DND-41 (cell line): ENCODE measurements at regions not wholly inside any gene's neighbourhood (a gene's known extent, or its start where the extent isn't known, plus 50 kb on each side); places are given as distances from the start of the nearest gene placed in this dataset.

Source experiments
- ATAC-seq: fragments of 200-7000 bp; cut with Tn5 transposase; 3 replicates; pipeline ENCODE4 v1.9.1; 2021; ENCODE audit warnings: low read depth; ENCODE audit not compliant: insufficient read depth
- DNase-seq: peaks from one replicate; pipeline ENCODE4 v3.0.0-alpha.2; 2020
- H2AFZ ChIP-seq: 2 replicates; pipeline ENCODE4 v1.6.0; 2012; ENCODE audit warnings: low read depth, low read length
- H3K27ac ChIP-seq: 2 replicates; pipeline ENCODE4 v1.5.1; 2012; ENCODE audit warnings: low read length, inconsistent platforms
- H3K27me3 ChIP-seq: fragments of 200-600 bp; sonication (generic); 2 replicates; pipeline ENCODE4 v1.6.0; 2012; ENCODE audit warnings: low read length, mild to moderate bottlenecking, inconsistent platforms; ENCODE audit not compliant: insufficient read depth, poor library complexity
- H3K36me3 ChIP-seq: 2 replicates; pipeline ENCODE4 v1.5.1; 2012; ENCODE audit warnings: low read length, inconsistent platforms; ENCODE audit not compliant: insufficient read depth
- H3K4me1 ChIP-seq: 2 replicates; pipeline ENCODE4 v1.5.1; 2012; ENCODE audit warnings: mild to moderate bottlenecking, low read length; ENCODE audit not compliant: insufficient read depth
- H3K4me2 ChIP-seq: 2 replicates; pipeline ENCODE4 v1.6.0; 2012; ENCODE audit warnings: mild to moderate bottlenecking, moderate library complexity, low read length, inconsistent platforms; ENCODE audit not compliant: insufficient read depth
- H3K4me3 ChIP-seq, 2 experiments: fragments of 200-600 bp in 1 of 2; shearing (Covaris generic) in 1 of 2; 2 replicates each; pipeline ENCODE4 v1.5.1; 2012 to 2016; ENCODE audit warnings: inconsistent platforms in 2 of 2, low read length in 2 of 2, mild to moderate bottlenecking in 2 of 2, low read depth in 1 of 2, moderate library complexity in 1 of 2
- H3K79me2 ChIP-seq: 2 replicates; pipeline ENCODE4 v1.6.0; 2012; ENCODE audit warnings: low read length, inconsistent platforms; ENCODE audit not compliant: insufficient read depth
- H3K9ac ChIP-seq: 2 replicates; pipeline ENCODE4 v1.6.0; 2012; ENCODE audit warnings: low read depth, mild to moderate bottlenecking, inconsistent platforms, low read length, moderate library complexity
- H3K9me3 ChIP-seq: 2 replicates; pipeline ENCODE4 v1.5.1; 2012; ENCODE audit warnings: low read length, moderate library complexity, mild to moderate bottlenecking, inconsistent platforms; ENCODE audit not compliant: insufficient read depth, severe bottlenecking
- H4K20me1 ChIP-seq: 2 replicates; pipeline ENCODE4 v1.6.0; 2012; ENCODE audit warnings: low read length; ENCODE audit not compliant: insufficient read depth
- EZH2 ChIP-seq: IDR thresholded peaks from 3 replicates; pipeline ENCODE4 v1.6.1; 2012; ENCODE audit warnings: borderline replicate concordance, low read depth, mild to moderate bottlenecking, moderate library complexity, low read length, inconsistent platforms; ENCODE audit not compliant: severe bottlenecking
- TF ChIP-seq, protein P1 (sequence below): IDR thresholded peaks from 2 replicates; pipeline ENCODE4 v1.5.1; 2012; ENCODE audit warnings: borderline replicate concordance, low read length, moderate library complexity, mild to moderate bottlenecking; ENCODE audit not compliant: poor library complexity, severe bottlenecking; ENCODE audit errors: extremely low read depth

DNA sequence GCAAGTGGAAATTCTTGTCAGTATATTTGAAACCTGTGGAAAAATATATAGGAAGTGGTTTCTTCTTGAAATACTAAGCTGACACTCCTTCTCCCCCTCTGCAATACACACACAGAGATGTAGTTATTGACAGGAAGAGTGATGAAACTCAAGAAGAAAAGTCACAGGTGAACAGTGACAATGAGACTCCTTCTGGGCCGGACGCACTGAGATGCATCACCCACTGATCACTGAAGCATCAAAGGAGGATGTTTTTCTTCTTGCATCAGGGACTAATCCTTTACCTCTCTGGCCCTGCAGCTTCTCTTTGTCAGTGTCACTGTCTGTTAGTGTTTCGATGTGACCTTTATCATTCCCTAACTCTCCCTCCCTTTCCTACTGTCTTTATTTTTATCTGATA, 1864.2 kb upstream of the C9orf72 start:
- Histone ChIP-seq H3K4me3 (no peak overlapping the region), H3K27ac (no peak overlapping the region), H3K9ac (no peak overlapping the region), H3K27me3 (no peaks in the 10 kb centered on the region), H3K79me2 (no peaks in the 10 kb centered on the region), H3K9me3 (no peaks in the 10 kb centered on the region), H3K36me3 (no peaks in the 10 kb centered on the region), H3K4me1 (no peaks in the 10 kb centered on the region), H4K20me1 (no peaks in the 10 kb centered on the region), H3K4me2 (no peak overlapping the region), H2AFZ (no peak overlapping the region)
- ATAC-seq: no peak
- no peak for TF ChIP-seq EZH2
- TF ChIP-seq, protein P1, sequence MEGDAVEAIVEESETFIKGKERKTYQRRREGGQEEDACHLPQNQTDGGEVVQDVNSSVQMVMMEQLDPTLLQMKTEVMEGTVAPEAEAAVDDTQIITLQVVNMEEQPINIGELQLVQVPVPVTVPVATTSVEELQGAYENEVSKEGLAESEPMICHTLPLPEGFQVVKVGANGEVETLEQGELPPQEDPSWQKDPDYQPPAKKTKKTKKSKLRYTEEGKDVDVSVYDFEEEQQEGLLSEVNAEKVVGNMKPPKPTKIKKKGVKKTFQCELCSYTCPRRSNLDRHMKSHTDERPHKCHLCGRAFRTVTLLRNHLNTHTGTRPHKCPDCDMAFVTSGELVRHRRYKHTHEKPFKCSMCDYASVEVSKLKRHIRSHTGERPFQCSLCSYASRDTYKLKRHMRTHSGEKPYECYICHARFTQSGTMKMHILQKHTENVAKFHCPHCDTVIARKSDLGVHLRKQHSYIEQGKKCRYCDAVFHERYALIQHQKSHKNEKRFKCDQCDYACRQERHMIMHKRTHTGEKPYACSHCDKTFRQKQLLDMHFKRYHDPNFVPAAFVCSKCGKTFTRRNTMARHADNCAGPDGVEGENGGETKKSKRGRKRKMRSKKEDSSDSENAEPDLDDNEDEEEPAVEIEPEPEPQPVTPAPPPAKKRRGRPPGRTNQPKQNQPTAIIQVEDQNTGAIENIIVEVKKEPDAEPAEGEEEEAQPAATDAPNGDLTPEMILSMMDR: no peak
- DNase-seq: no peak

DNA sequence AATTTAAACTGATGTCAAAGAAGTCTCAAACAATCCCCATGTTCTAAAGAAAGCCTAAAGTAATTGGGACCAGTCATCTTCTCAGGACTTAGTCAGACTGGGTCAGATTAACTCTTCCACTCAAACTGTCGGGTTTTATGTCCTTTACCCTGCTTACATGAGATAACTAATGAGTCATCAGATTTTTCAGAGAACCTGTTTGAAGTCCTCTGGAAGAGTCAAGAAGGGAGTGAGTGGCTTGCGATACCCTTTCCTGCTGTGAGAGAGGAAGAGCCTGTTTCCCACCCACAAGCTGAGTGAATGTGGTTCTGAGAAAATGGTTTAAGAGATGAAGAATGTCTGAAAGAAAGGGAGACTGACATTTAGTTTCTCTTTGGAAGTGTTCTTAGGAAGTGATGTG, 1866.7 kb upstream of the C9orf72 start:
- H3K4me1 ChIP-seq: no peaks in the 10 kb centered on the region
- no peaks in the 10 kb centered on the region for H3K79me2 ChIP-seq
- no peak for DNase-seq
- no peak overlapping the region for H3K4me3 ChIP-seq
- no peaks in the 10 kb centered on the region for H3K27me3 ChIP-seq
- H3K9ac ChIP-seq: no peak overlapping the region
- H3K9me3 ChIP-seq: no peaks in the 10 kb centered on the region
- H3K36me3 ChIP-seq: no peaks in the 10 kb centered on the region
- H3K4me2 ChIP-seq: no peak overlapping the region
- no peak for ATAC-seq
- no peak overlapping the region for H3K27ac ChIP-seq
- TF ChIP-seq, protein P1: no peak
- TF ChIP-seq EZH2: no peak
- H2AFZ ChIP-seq: no peak overlapping the region
- H4K20me1 ChIP-seq: no peaks in the 10 kb centered on the region

DNA sequence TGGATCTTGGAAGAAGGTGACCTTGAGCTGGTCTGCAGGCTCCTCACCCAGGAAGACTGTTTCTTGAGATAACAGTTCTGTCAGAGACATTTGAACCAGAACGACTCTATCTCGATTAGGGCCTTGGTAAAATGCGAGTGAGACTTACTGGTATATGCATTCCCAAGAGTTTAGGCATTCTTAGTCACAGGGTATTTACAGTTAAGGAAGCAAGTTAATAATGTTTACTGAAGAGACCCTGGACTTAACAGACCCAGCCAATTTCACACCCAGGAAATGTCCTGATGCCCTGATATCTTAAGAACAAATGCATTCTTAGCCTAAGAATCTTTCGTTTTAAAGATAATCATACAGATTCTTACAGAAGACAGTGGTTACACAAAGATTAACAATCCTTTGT, 1867.2 kb upstream of the C9orf72 start:
- no peak for DNase-seq
- no peak overlapping the region for H3K9ac ChIP-seq
- no peak for ATAC-seq
- no peaks in the 10 kb centered on the region for H3K27me3 ChIP-seq
- H3K36me3 ChIP-seq: no peaks in the 10 kb centered on the region
- no peaks in the 10 kb centered on the region for H4K20me1 ChIP-seq
- H3K27ac ChIP-seq: no peak overlapping the region
- TF ChIP-seq EZH2: no peak
- TF ChIP-seq, protein P1: no peak
- H3K4me1 ChIP-seq: no peaks in the 10 kb centered on the region
- H3K4me2 ChIP-seq: no peak overlapping the region
- no peaks in the 10 kb centered on the region for H3K9me3 ChIP-seq
- no peaks in the 10 kb centered on the region for H3K79me2 ChIP-seq
- no peak overlapping the region for H2AFZ ChIP-seq
- H3K4me3 ChIP-seq: no peak overlapping the region

GRCh38 chr9:29445751-29446150, 1872.5 kb upstream of the C9orf72 start:
- no peak overlapping the region for H3K9ac ChIP-seq
- DNase-seq (no peak), ATAC-seq (no peak)
- no peaks in the 10 kb centered on the region for H3K9me3 ChIP-seq
- no peak overlapping the region for H3K4me3 ChIP-seq
- TF ChIP-seq, protein P1: no peak
- TF ChIP-seq EZH2: no peak
- no peak overlapping the region for H3K4me2 ChIP-seq
- no peaks in the 10 kb centered on the region for H3K27me3 ChIP-seq
- no peak overlapping the region for H3K27ac ChIP-seq
- H4K20me1 ChIP-seq: no peaks in the 10 kb centered on the region
- no peaks in the 10 kb centered on the region for H3K79me2 ChIP-seq
- no peak overlapping the region for H2AFZ ChIP-seq
- no peaks in the 10 kb centered on the region for H3K36me3 ChIP-seq
- H3K4me1 ChIP-seq: no peaks in the 10 kb centered on the region
